CD4-positive, alpha-beta T cell treated with Interleukin-15 for 1 hour (primary cell): ENCODE measurements at regions not wholly inside any gene's neighbourhood (a gene's known extent, or its start where the extent isn't known, plus 50 kb on each side); places are given as distances from the start of the nearest gene placed in this dataset.

ENCODE experiments used
- DNase-seq: peaks from one replicate; pipeline ENCODE4 v3.0.0-alpha.2; 2020

- no peak for DNase-seq
These were observed 348.4 kb downstream of the BCAT1 start for GRCh38 chr12:24600551-24600950.

GRCh38 chr12:24599736-24600135 is 349.2 kb downstream of the BCAT1 start:
- DNase-seq = no peak

GRCh38 chr12:24597580-24597979 is 351.3 kb downstream of the BCAT1 start:
- no peak for DNase-seq

GRCh38 chr12:24596768-24597388 is 352.0 kb downstream of the BCAT1 start:
- no peak for DNase-seq

GRCh38 chr12:24595652-24596235 is 353.2 kb downstream of the BCAT1 start:
- DNase-seq = no peak

GRCh38 chr12:24591715-24592440 is 357.0 kb downstream of the BCAT1 start:
- no peak for DNase-seq

- no peak for DNase-seq
These were observed 357.7 kb downstream of the BCAT1 start for GRCh38 chr12:24591079-24591626.

- DNase-seq = no peak
These were observed 362.6 kb downstream of the BCAT1 start for GRCh38 chr12:24586293-24586692.

GRCh38 chr12:24584032-24584675 is 364.7 kb downstream of the BCAT1 start:
- DNase-seq = no peak

- no peak for DNase-seq
These were observed 365.8 kb downstream of the BCAT1 start for GRCh38 chr12:24582954-24583601.

- DNase-seq = no peak
These were observed 374.4 kb downstream of the BCAT1 start for GRCh38 chr12:24574538-24574937.

GRCh38 chr12:24573621-24574020 is 375.3 kb downstream of the BCAT1 start:
- no peak for DNase-seq

GRCh38 chr12:24565300-24565699 is 383.6 kb downstream of the BCAT1 start:
- no peak for DNase-seq

GRCh38 chr12:24562771-24563431 is 386.0 kb downstream of the BCAT1 start:
- no peak for DNase-seq

- no peak for DNase-seq
These were observed 386.8 kb downstream of the BCAT1 start for GRCh38 chr12:24561882-24562770.

- no peak for DNase-seq
These were observed 387.5 kb downstream of the BCAT1 start for GRCh38 chr12:24561411-24561871.

- DNase-seq = no peak
These were observed 388.1 kb downstream of the BCAT1 start for GRCh38 chr12:24560831-24561271.

GRCh38 chr12:24560192-24560775 is 388.6 kb downstream of the BCAT1 start:
- no peak for DNase-seq

GRCh38 chr12:24557738-24558137 is 391.2 kb downstream of the BCAT1 start:
- DNase-seq = no peak

GRCh38 chr12:24555730-24556129 is 393.2 kb downstream of the BCAT1 start:
- DNase-seq = no peak
